ENCODE measurements at regions not wholly inside any gene's neighbourhood (a gene's known extent, or its start where the extent isn't known, plus 50 kb on each side); places are given as distances from the start of the nearest gene placed in this dataset.

- Histone ChIP-seq H3K27me3 (peaks cover 0 to 2% (median 0%) of the 10 kb centered on the region in 9 donors), H3K4me1 (peaks cover 0 to 43% (median 27%) of the 10 kb centered on the region in 12 donors), H3K36me3 (no peaks in the 10 kb centered on the region), H3K27ac (peak overlapping the region in 1 of 12 donors; percentile 34), H3K9me3 (no peaks in the 10 kb centered on the region), H3K4me3 (no peak overlapping the region)
- DNase-seq (peak in 2 of 5 donors; percentile 37 to 48), ATAC-seq (peak in 2 of 4 donors; percentile 4 to 55)
- intact Hi-C loops (cut with DNase I) = loop anchor here in 2 of 10 donors (5.0 kb wide), 1 partner anchor 81 kb away; the partner anchor contains the start of gene SUB1 (in 2 of the 2)
- WGBS, 4 donors = 54 to 78% (median 64%) methylated on average over 1 of the region's 1 CpG
- no peak for TF ChIP-seq POLR2A (IDR thresholded peaks at IDR 0.05)
These were observed 62.3 kb upstream of the ZFR start for GRCh38 chr5:32506799-32507198.

GRCh38 chr5:32506201-32506661 lies 61.7 kb upstream of the ZFR start:
- peak; percentile 60 to 76 (median 72) for ATAC-seq
- DNase-seq = peak in 3 of 5 donors; percentile 16 to 66 (median 23)
- peaks cover 0 to 43% (median 27%) of the 10 kb centered on the region in 12 donors for H3K4me1 ChIP-seq
- H3K36me3 ChIP-seq = no peaks in the 10 kb centered on the region
- no peak overlapping the region for H3K4me3 ChIP-seq
- 0 to 20% (median 16%) methylated on average over 3 of the region's 3 CpGs for WGBS, 4 donors
- peaks cover 0 to 5% (median 0%) of the 10 kb centered on the region in 9 donors for H3K27me3 ChIP-seq
- peak overlapping the region in 4 of 12 donors; percentile 6 to 53 (median 21) for H3K27ac ChIP-seq
- intact Hi-C loops (cut with DNase I) = loop anchor here in 2 of 10 donors (5.0 kb wide), 1 partner anchor 81 kb away; the partner anchor contains the start of gene SUB1 (in 2 of the 2)
- no peaks in the 10 kb centered on the region for H3K9me3 ChIP-seq
- no peak for TF ChIP-seq CTCF (IDR thresholded peaks at IDR 0.05)
- TF ChIP-seq POLR2A (IDR thresholded peaks at IDR 0.05) = no peak

- no peaks in the 10 kb centered on the region for H3K36me3 ChIP-seq
- intact Hi-C loops (cut with DNase I) = loop anchor here in 2 of 10 donors (1.0 to 5.0 kb wide), 2 partner anchors 15 to 82 kb away; partner anchors contain the start of gene SUB1 (in 2 of the 2)
- peaks cover 0 to 5% (median 0%) of the 10 kb centered on the region in 9 donors for H3K27me3 ChIP-seq
- no peak for TF ChIP-seq CTCF (IDR thresholded peaks at IDR 0.05)
- no peak for TF ChIP-seq POLR2A (IDR thresholded peaks at IDR 0.05)
- no peak overlapping the region for H3K4me3 ChIP-seq
- H3K27ac ChIP-seq = peak overlapping the region in 5 of 12 donors; percentile 6 to 73 (median 12)
- WGBS, 4 donors = 39 to 47% (median 43%) methylated on average over 2 of the region's 2 CpGs
- no peaks in the 10 kb centered on the region for H3K9me3 ChIP-seq
- ATAC-seq (peak in 3 of 4 donors; percentile 3 to 14 (median 9)), DNase-seq (no peak)
- peaks cover 0 to 43% (median 27%) of the 10 kb centered on the region in 12 donors for H3K4me1 ChIP-seq
These were observed 61.2 kb upstream of the ZFR start for GRCh38 chr5:32505756-32506155.

GRCh38 chr5:32504989-32505596 lies 60.6 kb upstream of the ZFR start:
- Histone ChIP-seq H3K27me3 (peaks cover 0 to 5% (median 0%) of the 10 kb centered on the region in 9 donors), H3K27ac (peak overlapping the region in 6 of 12 donors; percentile 8 to 73 (median 19)), H3K9me3 (no peaks in the 10 kb centered on the region), H3K4me1 (peaks cover 0 to 43% (median 27%) of the 10 kb centered on the region in 12 donors), H3K4me3 (peak overlapping the region in 1 of 12 donors; percentile 1), H3K36me3 (no peaks in the 10 kb centered on the region)
- ATAC-seq = peak; percentile 77 to 88 (median 82)
- 9 to 16% (median 10%) methylated on average over 8 of the region's 8 CpGs for WGBS, 4 donors
- DNase-seq = peak; percentile 58 to 63 (median 62)
- intact Hi-C loops (cut with DNase I) = loop anchor here in 2 of 10 donors (1.0 to 5.0 kb wide), 2 partner anchors 15 to 82 kb away; partner anchors contain the start of gene SUB1 (in 2 of the 2)
- TF ChIP-seq POLR2A (IDR thresholded peaks at IDR 0.05) = no peak
- no peak for TF ChIP-seq CTCF (IDR thresholded peaks at IDR 0.05)

All from heart left ventricle (tissue), 16 donors.